ENCODE measurements at regions not wholly inside any gene's neighbourhood (a gene's known extent, or its start where the extent isn't known, plus 50 kb on each side); places are given as distances from the start of the nearest gene placed in this dataset.
"Not testable (repeated sequence)": the region's sequence is repeated elsewhere in the genome, so short reads cannot be mapped to it uniquely, and the experiment has no call there.

DNA sequence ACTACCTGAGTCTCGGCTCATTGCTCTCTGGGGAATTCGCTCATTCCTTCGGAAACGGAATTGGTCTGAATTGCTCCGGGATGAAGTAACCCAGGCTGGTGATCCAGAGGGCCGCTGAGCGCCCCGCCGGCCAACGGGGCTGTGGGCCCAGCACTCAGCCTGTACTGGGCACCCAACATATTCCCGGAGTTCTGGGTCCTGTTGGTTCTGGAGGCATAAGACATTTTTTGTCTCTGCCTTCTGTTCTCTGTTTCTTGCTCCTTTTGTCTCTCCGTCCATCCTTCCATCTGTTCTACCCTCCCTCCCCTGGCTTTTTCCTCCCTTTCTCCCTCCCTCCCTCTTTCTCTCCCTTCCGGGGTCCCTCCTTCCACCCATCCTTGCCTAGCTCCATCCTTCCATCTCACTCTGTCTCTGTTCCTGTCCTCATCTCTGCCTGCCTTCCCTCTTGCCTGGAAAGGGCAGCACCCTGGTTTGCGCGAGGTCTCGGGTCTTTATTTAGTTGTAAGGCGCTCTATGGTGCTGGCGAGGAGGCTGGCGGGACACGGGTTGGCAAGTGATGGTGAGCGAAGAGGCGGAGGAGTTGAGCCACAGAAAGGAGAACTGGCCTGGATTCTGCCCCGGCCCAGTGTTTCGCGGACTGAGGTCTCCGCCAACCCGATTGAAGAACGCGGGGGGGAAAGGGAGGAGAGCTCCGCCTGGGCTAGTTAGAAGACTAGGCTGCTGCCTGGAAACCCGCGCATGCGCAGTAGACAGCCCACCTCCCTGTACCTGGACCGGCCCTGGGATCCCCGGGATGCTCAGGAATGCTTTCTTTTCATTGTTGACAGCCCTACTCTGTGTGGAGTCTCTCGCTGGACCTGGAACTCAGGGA is 1468.0 kb downstream of the FOXD4L5 start:
- Mint-ChIP-seq H3K4me1 (peaks cover 16 to 18% (median 17%) of the 10 kb centered on the region in 3 donors), H3K9me3 (peaks cover 0 to 27% (median 19%) of the 10 kb centered on the region in 5 donors), H3K4me3 (peak overlapping the region; percentile 76 to 95 (median 81)), H3K27ac (peak overlapping the region; percentile 12 to 94 (median 68)), H3K36me3 (peaks cover 0 to 4% (median 0%) of the 10 kb centered on the region in 3 donors), H3K27me3 (peaks cover 12 to 15% of the 10 kb centered on the region in 2 donors)
- Histone ChIP-seq H3K27ac (ENCODE audit: low read depth, low read length) (no peak overlapping the region), H3K4me1 (ENCODE audit: insufficient read depth, low read length) (peaks cover 9% of the 10 kb centered on the region), H3K4me3 (ENCODE audit: low read length) (peak overlapping the region; percentile 58), H3K9me3 (ENCODE audit: low read length) (no peaks in the 10 kb centered on the region), H3K27me3 (ENCODE audit: insufficient read depth, low read length, poor library complexity, severe bottlenecking) (no peaks in the 10 kb centered on the region), H3K36me3 (ENCODE audit: insufficient read depth, low read length) (no peaks in the 10 kb centered on the region)
- ChIA-PET POLR2A (interaction anchor here (1.4 kb wide), 2 partner anchors 1015 to 1018 kb away, joined by 4 read pairs; no protein-coding TSS in a partner anchor), CTCF (interaction anchor here (1.2 to 1.4 kb wide), 3 partner anchors 1014 to 1018 kb away, joined by 4 to 6 read pairs (median 4); no protein-coding TSS in a partner anchor)
- peak; percentile 24 to 85 (median 66) for DNase-seq

DNA sequence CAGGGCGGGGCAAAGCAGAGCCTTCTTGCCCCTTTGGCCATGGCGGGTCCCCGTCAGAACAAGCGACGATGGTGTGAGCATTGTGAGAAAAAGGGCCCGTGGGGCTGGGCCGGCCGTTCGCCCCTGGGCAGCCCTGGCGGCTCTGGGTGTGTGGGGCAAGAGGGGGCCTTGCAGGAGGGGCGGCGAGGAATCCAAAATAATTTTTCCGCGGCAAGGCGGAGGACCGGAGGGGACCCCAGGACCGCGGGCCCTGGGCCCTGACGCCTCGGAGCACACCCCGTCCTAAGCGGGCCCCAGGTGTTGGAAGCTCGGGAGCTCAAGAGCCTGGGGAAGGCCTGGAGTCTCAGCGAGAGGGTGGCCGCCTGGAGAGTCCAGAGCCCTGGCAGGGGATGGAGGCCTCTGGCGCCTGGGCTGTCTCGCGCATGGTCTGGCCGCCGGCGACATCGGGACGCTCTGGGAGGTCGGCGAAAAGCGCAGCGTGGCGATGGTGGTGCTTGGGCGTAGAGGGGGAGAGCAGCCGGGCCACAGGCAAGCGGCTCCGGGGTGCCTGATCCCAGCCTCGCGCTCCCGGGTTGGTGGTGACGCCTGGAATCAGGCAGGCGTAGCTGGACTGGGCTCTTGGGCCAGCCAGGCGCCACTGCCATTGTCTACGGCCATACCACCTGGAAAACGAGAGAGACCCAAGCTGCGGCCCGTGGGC is 1469.9 kb downstream of the FOXD4L5 start:
- H3K27ac Mint-ChIP-seq; H3K36me3 ChIP-seq (ENCODE audit: insufficient read depth, low read length); DNase-seq; H3K9me3 ChIP-seq (ENCODE audit: low read length); POLR2A ChIA-PET; H3K27ac ChIP-seq (ENCODE audit: low read depth, low read length); CTCF ChIA-PET; H3K36me3 Mint-ChIP-seq; H3K4me3 Mint-ChIP-seq; H3K4me3 ChIP-seq (ENCODE audit: low read length); H3K27me3 ChIP-seq (ENCODE audit: insufficient read depth, low read length, poor library complexity, severe bottlenecking); H3K4me1 ChIP-seq (ENCODE audit: insufficient read depth, low read length): not testable (repeated sequence)
- H3K27me3 Mint-ChIP-seq = peaks cover 12 to 15% of the 10 kb centered on the region in 2 donors
- peaks cover 16 to 18% (median 17%) of the 10 kb centered on the region in 3 donors for H3K4me1 Mint-ChIP-seq
- peaks cover 0 to 26% (median 20%) of the 10 kb centered on the region in 5 donors for H3K9me3 Mint-ChIP-seq

DNA sequence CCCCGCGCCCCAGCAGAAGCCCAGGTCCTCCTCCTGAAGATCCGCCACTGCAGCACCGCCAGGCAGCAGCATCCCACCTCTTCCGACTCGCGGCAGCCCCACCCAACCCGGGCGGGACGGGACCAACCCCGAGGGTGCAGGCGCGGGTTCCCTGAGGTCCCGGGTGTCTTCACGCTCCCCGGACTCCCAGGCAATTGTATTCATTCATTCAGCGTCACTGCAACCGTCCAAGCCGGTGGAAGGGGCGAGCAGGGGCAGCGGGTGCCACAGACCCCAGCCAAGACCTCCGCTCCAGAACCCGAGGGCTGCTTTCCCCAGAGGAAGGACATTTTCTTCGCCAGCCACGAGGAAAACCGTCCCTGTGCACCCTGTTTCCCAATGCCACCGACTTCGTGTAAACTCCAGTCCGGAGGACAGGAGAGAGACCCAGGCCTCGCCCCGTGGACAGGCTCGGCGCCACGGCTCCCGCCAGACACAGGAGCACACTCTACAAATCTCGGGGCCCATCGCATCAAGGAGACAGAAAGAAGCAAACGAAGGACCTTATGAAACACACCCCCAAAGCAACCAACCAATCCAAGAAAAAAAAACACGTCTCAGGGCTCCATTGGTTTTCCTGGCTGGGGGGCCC is 1471.5 kb downstream of the FOXD4L5 start:
- not testable (repeated sequence) for H3K36me3 ChIP-seq (ENCODE audit: insufficient read depth, low read length); H3K4me3 Mint-ChIP-seq
- peaks cover 8 to 30% (median 20%) of the 10 kb centered on the region in 5 donors for H3K9me3 Mint-ChIP-seq

DNA sequence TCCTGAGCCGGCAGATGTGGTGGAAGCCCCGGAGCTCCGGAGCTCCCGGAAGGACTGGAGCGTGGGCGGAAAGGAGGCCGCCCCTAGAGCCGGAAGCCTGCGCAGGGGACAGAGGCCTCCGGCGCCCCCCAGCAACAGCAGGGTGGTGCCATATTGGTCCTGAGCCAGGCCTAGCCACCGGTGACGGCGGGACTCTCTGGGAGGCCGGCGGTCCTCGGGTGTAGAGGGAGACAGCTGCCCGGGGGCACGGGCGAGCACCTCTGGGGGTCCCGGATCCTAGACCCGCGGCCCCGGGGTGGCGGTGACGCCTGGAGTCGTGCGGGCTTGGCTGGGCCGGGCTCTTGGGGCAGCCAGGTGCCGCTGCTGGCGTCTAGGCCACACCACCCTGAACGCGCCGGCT is 1472.2 kb downstream of the FOXD4L5 start:
- H3K27me3 ChIP-seq (ENCODE audit: insufficient read depth, low read length, poor library complexity, severe bottlenecking); H3K4me3 Mint-ChIP-seq; H3K4me1 ChIP-seq (ENCODE audit: insufficient read depth, low read length); H3K36me3 ChIP-seq (ENCODE audit: insufficient read depth, low read length); H3K27ac ChIP-seq (ENCODE audit: low read depth, low read length); H3K36me3 Mint-ChIP-seq; H3K27ac Mint-ChIP-seq; POLR2A ChIA-PET; H3K4me3 ChIP-seq (ENCODE audit: low read length); H3K27me3 Mint-ChIP-seq; CTCF ChIA-PET; H3K9me3 ChIP-seq (ENCODE audit: low read length): not testable (repeated sequence)
- peaks cover 11 to 28% (median 18%) of the 10 kb centered on the region in 5 donors for H3K9me3 Mint-ChIP-seq
- H3K4me1 Mint-ChIP-seq = peaks cover 12 to 13% (median 12%) of the 10 kb centered on the region in 3 donors
- DNase-seq = peak in 1 of 5 donors; percentile 5

More for the DNA sequence above, 1471.5 kb downstream of the FOXD4L5 start:
- H3K27ac Mint-ChIP-seq; POLR2A ChIA-PET; H3K27ac ChIP-seq (ENCODE audit: low read depth, low read length); H3K4me3 ChIP-seq (ENCODE audit: low read length); H3K27me3 ChIP-seq (ENCODE audit: insufficient read depth, low read length, poor library complexity, severe bottlenecking); CTCF ChIA-PET; H3K36me3 Mint-ChIP-seq; DNase-seq; H3K4me1 ChIP-seq (ENCODE audit: insufficient read depth, low read length); H3K9me3 ChIP-seq (ENCODE audit: low read length): not testable (repeated sequence)
- H3K4me1 Mint-ChIP-seq = peaks cover 16 to 18% (median 17%) of the 10 kb centered on the region in 3 donors
- peaks cover 12 to 15% of the 10 kb centered on the region in 2 donors for H3K27me3 Mint-ChIP-seq

DNA sequence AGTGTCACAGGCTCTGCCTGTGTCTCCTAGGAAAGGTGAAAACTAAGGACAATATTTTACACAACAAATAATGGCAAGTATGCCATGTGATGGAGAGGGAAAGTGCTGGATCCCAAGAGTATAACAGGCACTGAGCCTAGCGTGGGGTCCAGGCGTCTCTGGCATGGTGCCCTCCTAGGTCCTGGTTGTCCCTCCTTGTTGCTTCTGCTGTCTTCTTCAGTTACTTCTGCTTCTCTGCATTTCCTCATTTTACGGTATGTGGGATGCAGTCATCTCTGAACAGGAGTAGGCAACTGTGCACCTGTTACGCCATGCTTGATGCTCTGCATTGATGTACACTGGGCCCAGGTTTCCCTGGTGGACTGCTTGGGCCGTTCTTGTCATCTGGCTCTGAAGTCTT is 1480.8 kb downstream of the FOXD4L5 start:
- H3K4me3 ChIP-seq (ENCODE audit: low read length); H3K27me3 Mint-ChIP-seq; H3K4me1 Mint-ChIP-seq; DNase-seq; H3K36me3 Mint-ChIP-seq; H3K27ac ChIP-seq (ENCODE audit: low read depth, low read length); H3K36me3 ChIP-seq (ENCODE audit: insufficient read depth, low read length); CTCF ChIA-PET; H3K4me3 Mint-ChIP-seq; H3K27me3 ChIP-seq (ENCODE audit: insufficient read depth, low read length, poor library complexity, severe bottlenecking); POLR2A ChIA-PET; H3K27ac Mint-ChIP-seq; H3K4me1 ChIP-seq (ENCODE audit: insufficient read depth, low read length); H3K9me3 ChIP-seq (ENCODE audit: low read length): not testable (repeated sequence)
- H3K9me3 Mint-ChIP-seq = peaks cover 12 to 25% (median 21%) of the 10 kb centered on the region in 5 donors

DNA sequence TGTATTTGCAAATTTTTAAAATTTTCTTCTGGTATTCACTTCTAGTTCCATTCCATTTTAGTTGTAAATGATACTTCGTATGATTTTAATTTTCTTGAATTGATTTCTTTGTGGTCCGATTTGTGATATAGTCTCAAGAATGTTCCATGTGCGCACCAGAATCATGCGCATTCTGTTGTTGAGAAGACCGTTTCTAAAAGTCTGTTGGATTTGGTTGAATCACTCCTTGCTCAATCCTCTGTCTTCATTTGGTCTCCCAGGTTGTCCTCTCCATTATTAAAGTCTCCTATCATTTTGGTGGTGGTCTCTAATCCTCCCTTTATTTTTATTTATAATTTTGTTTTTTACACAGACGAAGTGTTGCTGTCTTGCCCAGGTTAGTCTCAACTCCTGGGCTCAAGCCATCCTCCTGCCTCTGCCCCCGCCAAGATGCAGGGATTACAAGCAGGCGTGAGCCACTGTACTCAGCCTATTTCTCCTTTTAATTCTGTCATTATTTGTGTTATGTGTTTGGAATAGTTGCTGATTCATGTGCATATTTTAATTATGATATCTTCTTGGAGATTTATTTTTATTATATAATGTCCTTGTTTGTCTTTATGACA is 1490.8 kb downstream of the FOXD4L5 start:
- H3K4me3 Mint-ChIP-seq; H3K27me3 ChIP-seq (ENCODE audit: insufficient read depth, low read length, poor library complexity, severe bottlenecking); H3K4me1 ChIP-seq (ENCODE audit: insufficient read depth, low read length); H3K4me3 ChIP-seq (ENCODE audit: low read length); H3K36me3 ChIP-seq (ENCODE audit: insufficient read depth, low read length); POLR2A ChIA-PET; DNase-seq; H3K27ac ChIP-seq (ENCODE audit: low read depth, low read length); H3K27me3 Mint-ChIP-seq; H3K4me1 Mint-ChIP-seq; H3K27ac Mint-ChIP-seq; H3K9me3 ChIP-seq (ENCODE audit: low read length); CTCF ChIA-PET; H3K36me3 Mint-ChIP-seq: not testable (repeated sequence)
- peaks cover 16 to 36% (median 29%) of the 10 kb centered on the region in 5 donors for H3K9me3 Mint-ChIP-seq

DNA sequence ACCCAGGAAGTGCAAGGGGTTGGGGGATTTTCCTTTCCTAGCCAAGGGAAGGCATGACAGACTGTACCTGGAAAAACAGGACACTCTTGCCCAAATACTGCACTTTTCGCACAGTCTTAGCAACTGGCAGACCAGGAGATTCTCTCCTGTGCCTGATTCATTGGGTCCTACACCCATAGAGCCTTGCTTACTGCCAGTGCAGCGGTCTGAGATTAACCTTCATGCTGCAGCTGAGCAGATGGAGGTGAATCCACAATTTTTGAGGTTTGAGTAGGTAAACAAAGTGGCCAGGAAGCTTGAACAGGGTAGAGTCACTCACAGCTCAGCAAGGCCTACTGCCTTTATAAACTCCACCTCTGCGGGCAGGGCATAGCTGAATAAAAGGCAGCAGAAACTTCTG is 1497.6 kb downstream of the FOXD4L5 start:
- H3K27me3 Mint-ChIP-seq; POLR2A ChIA-PET; H3K27ac ChIP-seq (ENCODE audit: low read depth, low read length); H3K36me3 ChIP-seq (ENCODE audit: insufficient read depth, low read length); H3K27ac Mint-ChIP-seq; H3K27me3 ChIP-seq (ENCODE audit: insufficient read depth, low read length, poor library complexity, severe bottlenecking); CTCF ChIA-PET; H3K4me3 Mint-ChIP-seq; H3K4me1 ChIP-seq (ENCODE audit: insufficient read depth, low read length); H3K4me3 ChIP-seq (ENCODE audit: low read length); H3K4me1 Mint-ChIP-seq; DNase-seq; H3K9me3 ChIP-seq (ENCODE audit: low read length); H3K36me3 Mint-ChIP-seq: not testable (repeated sequence)
- H3K9me3 Mint-ChIP-seq = peaks cover 12 to 43% (median 25%) of the 10 kb centered on the region in 5 donors

DNA sequence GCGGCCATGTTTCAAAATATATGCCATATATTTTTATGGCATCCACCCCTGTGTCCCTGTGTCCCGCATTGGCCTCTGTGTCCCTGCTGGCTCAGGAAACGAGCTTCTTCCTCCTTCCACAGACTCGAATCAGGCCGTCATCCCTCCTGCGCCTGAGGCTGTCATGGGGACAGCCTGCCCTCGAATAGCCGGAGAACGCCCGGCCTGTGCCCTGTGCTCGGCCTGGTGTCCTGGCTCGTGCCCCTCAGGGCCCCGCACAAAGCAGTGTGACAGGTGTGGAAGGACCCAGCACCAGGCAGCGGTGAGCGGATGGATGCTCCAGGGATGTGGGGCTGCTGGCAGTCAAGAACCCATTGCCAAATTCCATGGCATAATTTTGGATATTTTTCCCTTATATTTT is 1500.0 kb downstream of the FOXD4L5 start:
- H3K27me3 ChIP-seq (ENCODE audit: insufficient read depth, low read length, poor library complexity, severe bottlenecking); H3K4me3 ChIP-seq (ENCODE audit: low read length); H3K27ac ChIP-seq (ENCODE audit: low read depth, low read length); DNase-seq; H3K27ac Mint-ChIP-seq; POLR2A ChIA-PET; H3K36me3 ChIP-seq (ENCODE audit: insufficient read depth, low read length); H3K9me3 ChIP-seq (ENCODE audit: low read length); CTCF ChIA-PET; H3K4me1 ChIP-seq (ENCODE audit: insufficient read depth, low read length); H3K36me3 Mint-ChIP-seq; H3K4me3 Mint-ChIP-seq; H3K27me3 Mint-ChIP-seq; H3K4me1 Mint-ChIP-seq: not testable (repeated sequence)
- H3K9me3 Mint-ChIP-seq = peaks cover 6 to 23% (median 15%) of the 10 kb centered on the region in 5 donors
